ENCODE measurements at regions not wholly inside any gene's neighbourhood (a gene's known extent, or its start where the extent isn't known, plus 50 kb on each side); places are given as distances from the start of the nearest gene placed in this dataset.

- TF ChIP-seq POLR2A (IDR thresholded peaks at IDR 0.05; ENCODE audit: low read length), result no peak
- TF ChIP-seq GATA1 (IDR thresholded peaks at IDR 0.05; ENCODE audit: low read depth, low read length), result no peak
These were observed 282.8 kb upstream of the NECTIN3 start for GRCh38 chr3:110788794-110789193.

All from erythroblast (primary cell).